ENCODE measurements at regions not wholly inside any gene's neighbourhood (a gene's known extent, or its start where the extent isn't known, plus 50 kb on each side); places are given as distances from the start of the nearest gene placed in this dataset.

DNA sequence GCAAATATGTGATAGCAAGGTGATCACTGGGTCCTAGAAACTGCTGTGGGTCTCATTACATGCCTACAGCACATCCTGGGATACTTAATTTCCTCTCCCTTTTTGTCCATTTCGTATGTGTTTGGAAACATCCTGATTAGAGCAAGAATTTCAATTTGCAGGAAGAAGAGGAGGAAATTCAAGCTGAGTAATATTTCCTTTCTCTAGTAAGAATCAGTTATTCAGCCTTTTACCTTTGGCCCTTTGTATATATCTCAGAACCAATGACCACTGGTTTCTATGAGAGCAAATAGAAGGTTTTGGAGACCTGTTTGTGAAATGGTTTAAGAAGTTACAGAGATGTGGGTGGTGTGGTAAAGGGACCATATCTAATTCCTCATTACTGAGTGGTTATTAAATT is 171.6 kb downstream of the RMI1 start:
- DNase-seq, result no peak
- no peaks in the 10 kb centered on the region for H3K27me3 ChIP-seq
- peaks cover 0 to under 1% of the 10 kb centered on the region in 2 donors for H3K4me1 ChIP-seq
- TF ChIP-seq, protein P1, sequence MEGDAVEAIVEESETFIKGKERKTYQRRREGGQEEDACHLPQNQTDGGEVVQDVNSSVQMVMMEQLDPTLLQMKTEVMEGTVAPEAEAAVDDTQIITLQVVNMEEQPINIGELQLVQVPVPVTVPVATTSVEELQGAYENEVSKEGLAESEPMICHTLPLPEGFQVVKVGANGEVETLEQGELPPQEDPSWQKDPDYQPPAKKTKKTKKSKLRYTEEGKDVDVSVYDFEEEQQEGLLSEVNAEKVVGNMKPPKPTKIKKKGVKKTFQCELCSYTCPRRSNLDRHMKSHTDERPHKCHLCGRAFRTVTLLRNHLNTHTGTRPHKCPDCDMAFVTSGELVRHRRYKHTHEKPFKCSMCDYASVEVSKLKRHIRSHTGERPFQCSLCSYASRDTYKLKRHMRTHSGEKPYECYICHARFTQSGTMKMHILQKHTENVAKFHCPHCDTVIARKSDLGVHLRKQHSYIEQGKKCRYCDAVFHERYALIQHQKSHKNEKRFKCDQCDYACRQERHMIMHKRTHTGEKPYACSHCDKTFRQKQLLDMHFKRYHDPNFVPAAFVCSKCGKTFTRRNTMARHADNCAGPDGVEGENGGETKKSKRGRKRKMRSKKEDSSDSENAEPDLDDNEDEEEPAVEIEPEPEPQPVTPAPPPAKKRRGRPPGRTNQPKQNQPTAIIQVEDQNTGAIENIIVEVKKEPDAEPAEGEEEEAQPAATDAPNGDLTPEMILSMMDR (IDR thresholded peaks at IDR 0.05), result no peak
- TF ChIP-seq POLR2A (IDR thresholded peaks at IDR 0.05), result no peak
- H3K36me3 ChIP-seq, result no peaks in the 10 kb centered on the region
- no peak overlapping the region for H3K4me3 ChIP-seq (replicated peaks in 1 of 3)
- intact Hi-C loops (cut with DNase I), result no loop called here
- H3K27ac ChIP-seq, result no peak overlapping the region
- WGBS, 2 donors, result 70 to 71% methylated on average over 1 of the region's 1 CpG
- H3K9me3 ChIP-seq, result no peaks in the 10 kb centered on the region

DNA sequence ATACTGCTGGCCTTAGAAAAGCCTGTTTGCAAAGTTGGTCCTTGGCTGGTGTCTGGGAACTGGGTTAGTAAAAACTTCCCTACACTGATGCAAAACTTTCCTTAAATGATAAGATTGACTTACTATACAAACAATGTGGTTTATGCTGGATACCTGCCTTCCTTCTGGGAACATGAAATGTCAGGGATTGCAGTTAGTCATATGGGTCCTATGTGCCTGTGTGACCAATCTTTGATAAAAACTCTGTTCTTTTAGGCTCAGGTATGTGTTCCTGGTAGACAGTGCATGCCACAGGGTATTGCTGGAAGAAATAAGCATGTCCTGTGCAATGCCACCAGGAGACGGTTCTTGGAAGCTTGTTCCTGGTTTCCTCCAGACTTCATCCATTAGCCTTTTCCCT is 173.3 kb downstream of the RMI1 start:
- WGBS, 2 donors, result 50 to 94% methylated on average over 1 of the region's 1 CpG
- no peak overlapping the region for H3K4me3 ChIP-seq (replicated peaks in 1 of 3)
- no peak overlapping the region for H3K27ac ChIP-seq
- H3K27me3 ChIP-seq, result no peaks in the 10 kb centered on the region
- no peaks in the 10 kb centered on the region for H3K4me1 ChIP-seq
- DNase-seq, result no peak
- TF ChIP-seq, protein P1 (IDR thresholded peaks at IDR 0.05), result no peak
- no peak for TF ChIP-seq POLR2A (IDR thresholded peaks at IDR 0.05)
- H3K36me3 ChIP-seq, result no peaks in the 10 kb centered on the region
- intact Hi-C loops (cut with DNase I), result no loop called here
- no peaks in the 10 kb centered on the region for H3K9me3 ChIP-seq

DNA sequence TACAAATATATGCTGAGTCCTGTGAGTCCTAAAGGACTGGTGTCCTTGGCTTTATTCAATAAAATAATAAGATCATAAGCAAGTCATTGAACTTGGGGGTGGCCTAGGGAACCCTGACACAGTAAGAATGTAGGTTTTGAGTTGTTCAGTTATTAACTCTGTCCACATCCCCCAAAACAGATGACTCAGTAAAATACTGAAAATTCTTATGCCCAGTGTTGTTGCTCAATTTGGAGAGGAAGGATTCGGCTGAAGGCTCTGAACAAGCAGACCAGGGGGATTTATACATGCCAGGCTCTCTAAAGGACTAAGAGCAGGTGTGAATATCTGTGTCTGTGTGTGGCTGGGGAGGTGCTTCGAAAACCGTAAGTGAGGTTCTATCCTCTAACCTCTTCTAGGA is 173.7 kb downstream of the RMI1 start:
- TF ChIP-seq POLR2A (IDR thresholded peaks at IDR 0.05), result no peak
- TF ChIP-seq, protein P1 (IDR thresholded peaks at IDR 0.05), result no peak
- no peaks in the 10 kb centered on the region for H3K27me3 ChIP-seq
- H3K27ac ChIP-seq, result no peak overlapping the region
- no peaks in the 10 kb centered on the region for H3K9me3 ChIP-seq
- H3K36me3 ChIP-seq, result no peaks in the 10 kb centered on the region
- H3K4me3 ChIP-seq (replicated peaks in 1 of 3), result no peak overlapping the region
- intact Hi-C loops (cut with DNase I), result no loop called here
- 94 to 97% methylated on average over 3 of the region's 3 CpGs for WGBS, 2 donors
- no peak for DNase-seq
- no peaks in the 10 kb centered on the region for H3K4me1 ChIP-seq

DNA sequence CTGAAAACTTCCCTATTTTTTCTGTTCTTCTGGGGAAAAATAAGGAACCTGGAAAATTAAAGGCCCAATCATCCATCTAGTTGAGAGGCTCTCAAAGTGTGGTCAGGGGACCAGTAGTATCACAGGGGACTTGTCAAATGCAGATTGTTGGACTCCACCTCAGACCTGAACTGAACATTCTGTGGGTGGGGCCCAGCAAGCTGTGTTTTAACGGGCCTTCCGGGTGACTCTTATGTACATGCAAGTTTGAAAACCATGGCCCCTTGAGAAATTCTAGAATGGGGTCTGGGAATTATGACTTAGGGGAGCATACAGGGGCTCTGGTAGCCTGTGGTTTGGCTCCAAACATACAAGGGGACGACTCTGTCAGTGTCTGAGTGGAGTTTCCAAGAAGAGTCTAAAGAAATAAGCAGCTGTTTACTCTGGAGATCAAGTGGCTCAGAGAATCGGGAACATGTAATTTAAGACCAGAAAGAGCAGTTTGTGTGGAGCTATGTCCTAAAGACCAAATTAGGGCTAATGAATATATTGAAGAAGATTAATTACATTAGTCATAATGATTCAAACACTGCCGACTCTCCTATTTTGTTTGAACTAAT is 177.4 kb downstream of the SLC28A3 start:
- H3K36me3 ChIP-seq, result no peaks in the 10 kb centered on the region
- DNase-seq, result no peak
- H3K4me3 ChIP-seq (replicated peaks in 1 of 3), result no peak overlapping the region
- H3K27me3 ChIP-seq, result no peaks in the 10 kb centered on the region
- intact Hi-C loops (cut with DNase I), result no loop called here
- H3K4me1 ChIP-seq, result no peaks in the 10 kb centered on the region
- no peaks in the 10 kb centered on the region for H3K9me3 ChIP-seq
- TF ChIP-seq, protein P1 (IDR thresholded peaks at IDR 0.05), result no peak
- WGBS, 2 donors, result 51% methylated on average over 5 of the region's 5 CpGs
- H3K27ac ChIP-seq, result no peak overlapping the region

DNA sequence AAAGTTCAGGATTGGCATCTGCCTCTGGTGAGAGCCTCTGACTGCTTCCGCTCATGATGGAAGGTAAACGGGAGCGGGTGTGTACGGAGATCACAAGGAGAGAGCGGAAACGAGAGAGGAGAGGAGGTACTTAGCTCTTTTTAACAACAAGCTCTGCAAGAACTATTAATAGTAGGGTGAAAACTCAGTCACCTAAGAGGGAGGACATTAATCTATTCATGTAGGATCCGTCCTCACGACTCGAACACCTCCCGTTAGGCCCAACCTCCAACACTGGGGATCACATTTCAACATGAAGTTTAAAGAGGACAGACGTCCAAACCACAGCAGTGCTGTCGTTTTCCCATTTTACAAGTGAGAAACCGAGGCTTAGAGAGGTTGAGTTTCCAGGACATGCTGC is 173.7 kb downstream of the SLC28A3 start:
- TF ChIP-seq, protein P1 (IDR thresholded peaks at IDR 0.05), result no peak
- no peak for TF ChIP-seq POLR2A (IDR thresholded peaks at IDR 0.05)
- intact Hi-C loops (cut with DNase I), result no loop called here
- WGBS, 2 donors, result 63 to 69% methylated on average over 13 of the region's 13 CpGs

More for the DNA sequence above, 173.7 kb downstream of the SLC28A3 start:
- no peak for DNase-seq
- Histone ChIP-seq H3K4me3 (replicated peaks in 1 of 3) (no peak overlapping the region), H3K9me3 (no peaks in the 10 kb centered on the region), H3K36me3 (no peaks in the 10 kb centered on the region), H3K27me3 (no peaks in the 10 kb centered on the region), H3K4me1 (peaks cover 0 to 9% of the 10 kb centered on the region in 2 donors), H3K27ac (no peak overlapping the region)
